WTC11 (cell line): ENCODE measurements at regions not wholly inside any gene's neighbourhood (a gene's known extent, or its start where the extent isn't known, plus 50 kb on each side); places are given as distances from the start of the nearest gene placed in this dataset.

Source experiments
- ATAC-seq: fragments of 200-7000 bp; cut with Tn5 transposase; 2 replicates; pipeline ENCODE4 v1.10.0; 2021; ENCODE audit warnings: mild to moderate bottlenecking, moderate library complexity
- CTCF ChIA-PET: fragments of 300-600 bp; sonication (Branson Sonifier 250); formaldehyde crosslinking; loops from one replicate; lab custom pipeline; 2021; ENCODE audit warnings: antibody characterized with exemption; lab: Charles Lee
- POLR2A ChIA-PET: fragments of 350-600 bp; sonication (Branson Sonifier 250); formaldehyde crosslinking; loops from one replicate; lab custom pipeline; 2021; ENCODE audit warnings: antibody characterized with exemption; lab: Charles Lee
- DNase-seq: peaks from one replicate; pipeline ENCODE4 v3.0.0; 2021; ENCODE audit warnings: low spot score
- H3K27ac Mint-ChIP-seq: 2 replicates; pipeline ENCODE4 v1.8.0; 2021; ENCODE audit warnings: mixed read lengths
- H3K27me3 Mint-ChIP-seq: 2 replicates; pipeline ENCODE4 v1.8.0; 2021; ENCODE audit warnings: low read depth, mild to moderate bottlenecking, moderate library complexity, mixed read lengths
- H3K36me3 Mint-ChIP-seq: 2 replicates; pipeline ENCODE4 v1.8.0; 2021; ENCODE audit warnings: mixed read lengths
- H3K4me1 Mint-ChIP-seq: 2 replicates; pipeline ENCODE4 v1.8.0; 2022; ENCODE audit warnings: mixed read lengths
- H3K4me3 Mint-ChIP-seq: 2 replicates; pipeline ENCODE4 v1.8.0; 2021; ENCODE audit warnings: mild to moderate bottlenecking, moderate library complexity, mixed read lengths
- H3K9me3 Mint-ChIP-seq: 2 replicates; pipeline ENCODE4 v1.8.0; 2021; ENCODE audit warnings: mixed read lengths
- CREM ChIP-seq: sonication (generic); formaldehyde crosslinking; IDR thresholded peaks from 2 replicates; pipeline ENCODE4 v1.8.1; 2022; ENCODE audit warnings: mild to moderate bottlenecking, missing genetic modification reagents, moderate library complexity
- FOXP1 ChIP-seq: sonication (generic); formaldehyde crosslinking; IDR thresholded peaks from 2 replicates; pipeline ENCODE4 v1.8.0; 2022; ENCODE audit warnings: missing genetic modification reagents, mild to moderate bottlenecking, moderate library complexity, borderline replicate concordance
- IRF2 ChIP-seq: sonication (generic); formaldehyde crosslinking; IDR thresholded peaks from 2 replicates; pipeline ENCODE4 v1.8.0; 2022; ENCODE audit warnings: low read depth, missing genetic modification reagents, borderline replicate concordance
- MXD4 ChIP-seq: fragments of 250-450 bp; sonication (Bioruptor Pico); IDR thresholded peaks from 2 replicates; pipeline ENCODE4 v1.8.0; 2021; ENCODE audit warnings: mild to moderate bottlenecking, moderate library complexity, borderline replicate concordance
- NFE2L1 ChIP-seq: sonication (generic); formaldehyde crosslinking; IDR thresholded peaks from 2 replicates; pipeline ENCODE4 v1.8.1; 2023; ENCODE audit warnings: missing genetic modification reagents
- PRRX2 ChIP-seq: fragments of 250-450 bp; sonication (Bioruptor Pico); IDR thresholded peaks from 2 replicates; pipeline ENCODE4 v1.8.0; 2021; ENCODE audit warnings: mild to moderate bottlenecking
- ZNF121 ChIP-seq: sonication (generic); formaldehyde crosslinking; IDR thresholded peaks from 2 replicates; pipeline ENCODE4 v1.8.0; 2023; ENCODE audit warnings: missing genetic modification reagents
- ZNF317 ChIP-seq: sonication (generic); formaldehyde crosslinking; IDR thresholded peaks from 2 replicates; pipeline ENCODE4 v1.8.1; 2023; ENCODE audit warnings: low read depth, mild to moderate bottlenecking, moderate library complexity, missing genetic modification reagents, borderline replicate concordance
- TF ChIP-seq, protein P1 (sequence below): sonication (generic); formaldehyde crosslinking; IDR thresholded peaks from 2 replicates; pipeline ENCODE4 v1.8.1; 2023; ENCODE audit warnings: mild to moderate bottlenecking, missing genetic modification reagents
- TF ChIP-seq, protein P2 (sequence below): sonication (generic); formaldehyde crosslinking; IDR thresholded peaks from 2 replicates; pipeline ENCODE4 v1.8.1; 2023; ENCODE audit warnings: mild to moderate bottlenecking, missing genetic modification reagents
- TF ChIP-seq, protein P3 (sequence below): sonication (generic); formaldehyde crosslinking; conservative IDR thresholded peaks from 2 replicates; pipeline ENCODE4 v1.8.1; 2022; ENCODE audit warnings: mild to moderate bottlenecking, missing genetic modification reagents
- TF ChIP-seq, protein P4 (sequence below): fragments of 250-450 bp; sonication (Bioruptor Pico); IDR thresholded peaks from 2 replicates; pipeline ENCODE4 v1.9.0; 2021; ENCODE audit warnings: mild to moderate bottlenecking, borderline replicate concordance
- TF ChIP-seq, protein P5 (sequence below): sonication (generic); formaldehyde crosslinking; IDR thresholded peaks from 2 replicates; pipeline ENCODE4 v1.8.0; 2022; ENCODE audit warnings: mild to moderate bottlenecking, missing genetic modification reagents
- TF ChIP-seq, protein P6 (sequence below): sonication (generic); formaldehyde crosslinking; IDR thresholded peaks from 2 replicates; pipeline ENCODE4 v1.8.0; 2023; ENCODE audit warnings: mild to moderate bottlenecking, missing genetic modification reagents
- TF ChIP-seq, protein P7 (sequence below): sonication (generic); formaldehyde crosslinking; IDR thresholded peaks from 2 replicates; pipeline ENCODE4 v1.8.0; 2023; ENCODE audit warnings: missing genetic modification reagents, mild to moderate bottlenecking, borderline replicate concordance

DNA sequence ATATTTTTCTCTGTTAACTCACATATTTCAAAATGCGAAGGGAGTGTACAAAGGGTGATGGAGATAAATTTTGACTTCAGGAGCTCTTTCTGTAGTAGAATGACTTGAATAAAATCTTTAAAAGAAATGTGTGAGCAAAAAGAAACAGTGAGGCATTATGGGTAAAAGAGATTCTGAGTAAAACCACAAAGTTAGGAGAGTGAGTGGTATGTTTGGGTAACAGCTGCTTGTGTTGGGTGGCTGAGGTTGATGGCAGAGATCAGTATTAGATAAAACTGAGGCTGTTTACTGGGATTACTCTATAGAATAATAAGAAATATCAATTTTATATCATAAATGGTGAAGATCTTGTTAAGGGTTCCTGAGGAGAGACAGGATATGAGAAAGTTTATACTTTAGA, 434.2 kb upstream of the AMOT start (continued):
- TF ChIP-seq, protein P1, sequence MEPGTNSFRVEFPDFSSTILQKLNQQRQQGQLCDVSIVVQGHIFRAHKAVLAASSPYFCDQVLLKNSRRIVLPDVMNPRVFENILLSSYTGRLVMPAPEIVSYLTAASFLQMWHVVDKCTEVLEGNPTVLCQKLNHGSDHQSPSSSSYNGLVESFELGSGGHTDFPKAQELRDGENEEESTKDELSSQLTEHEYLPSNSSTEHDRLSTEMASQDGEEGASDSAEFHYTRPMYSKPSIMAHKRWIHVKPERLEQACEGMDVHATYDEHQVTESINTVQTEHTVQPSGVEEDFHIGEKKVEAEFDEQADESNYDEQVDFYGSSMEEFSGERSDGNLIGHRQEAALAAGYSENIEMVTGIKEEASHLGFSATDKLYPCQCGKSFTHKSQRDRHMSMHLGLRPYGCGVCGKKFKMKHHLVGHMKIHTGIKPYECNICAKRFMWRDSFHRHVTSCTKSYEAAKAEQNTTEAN (CRISPR knock-in tag), result no peak
- TF ChIP-seq ZNF317, result no peak
- no peak for TF ChIP-seq IRF2
- TF ChIP-seq, protein P2, sequence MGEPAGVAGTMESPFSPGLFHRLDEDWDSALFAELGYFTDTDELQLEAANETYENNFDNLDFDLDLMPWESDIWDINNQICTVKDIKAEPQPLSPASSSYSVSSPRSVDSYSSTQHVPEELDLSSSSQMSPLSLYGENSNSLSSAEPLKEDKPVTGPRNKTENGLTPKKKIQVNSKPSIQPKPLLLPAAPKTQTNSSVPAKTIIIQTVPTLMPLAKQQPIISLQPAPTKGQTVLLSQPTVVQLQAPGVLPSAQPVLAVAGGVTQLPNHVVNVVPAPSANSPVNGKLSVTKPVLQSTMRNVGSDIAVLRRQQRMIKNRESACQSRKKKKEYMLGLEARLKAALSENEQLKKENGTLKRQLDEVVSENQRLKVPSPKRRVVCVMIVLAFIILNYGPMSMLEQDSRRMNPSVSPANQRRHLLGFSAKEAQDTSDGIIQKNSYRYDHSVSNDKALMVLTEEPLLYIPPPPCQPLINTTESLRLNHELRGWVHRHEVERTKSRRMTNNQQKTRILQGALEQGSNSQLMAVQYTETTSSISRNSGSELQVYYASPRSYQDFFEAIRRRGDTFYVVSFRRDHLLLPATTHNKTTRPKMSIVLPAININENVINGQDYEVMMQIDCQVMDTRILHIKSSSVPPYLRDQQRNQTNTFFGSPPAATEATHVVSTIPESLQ (CRISPR knock-in tag), result no peak
- TF ChIP-seq, protein P3, sequence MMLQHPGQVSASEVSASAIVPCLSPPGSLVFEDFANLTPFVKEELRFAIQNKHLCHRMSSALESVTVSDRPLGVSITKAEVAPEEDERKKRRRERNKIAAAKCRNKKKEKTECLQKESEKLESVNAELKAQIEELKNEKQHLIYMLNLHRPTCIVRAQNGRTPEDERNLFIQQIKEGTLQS (CRISPR knock-in tag), result no peak
- TF ChIP-seq, protein P4, sequence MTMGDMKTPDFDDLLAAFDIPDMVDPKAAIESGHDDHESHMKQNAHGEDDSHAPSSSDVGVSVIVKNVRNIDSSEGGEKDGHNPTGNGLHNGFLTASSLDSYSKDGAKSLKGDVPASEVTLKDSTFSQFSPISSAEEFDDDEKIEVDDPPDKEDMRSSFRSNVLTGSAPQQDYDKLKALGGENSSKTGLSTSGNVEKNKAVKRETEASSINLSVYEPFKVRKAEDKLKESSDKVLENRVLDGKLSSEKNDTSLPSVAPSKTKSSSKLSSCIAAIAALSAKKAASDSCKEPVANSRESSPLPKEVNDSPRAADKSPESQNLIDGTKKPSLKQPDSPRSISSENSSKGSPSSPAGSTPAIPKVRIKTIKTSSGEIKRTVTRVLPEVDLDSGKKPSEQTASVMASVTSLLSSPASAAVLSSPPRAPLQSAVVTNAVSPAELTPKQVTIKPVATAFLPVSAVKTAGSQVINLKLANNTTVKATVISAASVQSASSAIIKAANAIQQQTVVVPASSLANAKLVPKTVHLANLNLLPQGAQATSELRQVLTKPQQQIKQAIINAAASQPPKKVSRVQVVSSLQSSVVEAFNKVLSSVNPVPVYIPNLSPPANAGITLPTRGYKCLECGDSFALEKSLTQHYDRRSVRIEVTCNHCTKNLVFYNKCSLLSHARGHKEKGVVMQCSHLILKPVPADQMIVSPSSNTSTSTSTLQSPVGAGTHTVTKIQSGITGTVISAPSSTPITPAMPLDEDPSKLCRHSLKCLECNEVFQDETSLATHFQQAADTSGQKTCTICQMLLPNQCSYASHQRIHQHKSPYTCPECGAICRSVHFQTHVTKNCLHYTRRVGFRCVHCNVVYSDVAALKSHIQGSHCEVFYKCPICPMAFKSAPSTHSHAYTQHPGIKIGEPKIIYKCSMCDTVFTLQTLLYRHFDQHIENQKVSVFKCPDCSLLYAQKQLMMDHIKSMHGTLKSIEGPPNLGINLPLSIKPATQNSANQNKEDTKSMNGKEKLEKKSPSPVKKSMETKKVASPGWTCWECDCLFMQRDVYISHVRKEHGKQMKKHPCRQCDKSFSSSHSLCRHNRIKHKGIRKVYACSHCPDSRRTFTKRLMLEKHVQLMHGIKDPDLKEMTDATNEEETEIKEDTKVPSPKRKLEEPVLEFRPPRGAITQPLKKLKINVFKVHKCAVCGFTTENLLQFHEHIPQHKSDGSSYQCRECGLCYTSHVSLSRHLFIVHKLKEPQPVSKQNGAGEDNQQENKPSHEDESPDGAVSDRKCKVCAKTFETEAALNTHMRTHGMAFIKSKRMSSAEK (CRISPR knock-in tag), result no peak

DNA sequence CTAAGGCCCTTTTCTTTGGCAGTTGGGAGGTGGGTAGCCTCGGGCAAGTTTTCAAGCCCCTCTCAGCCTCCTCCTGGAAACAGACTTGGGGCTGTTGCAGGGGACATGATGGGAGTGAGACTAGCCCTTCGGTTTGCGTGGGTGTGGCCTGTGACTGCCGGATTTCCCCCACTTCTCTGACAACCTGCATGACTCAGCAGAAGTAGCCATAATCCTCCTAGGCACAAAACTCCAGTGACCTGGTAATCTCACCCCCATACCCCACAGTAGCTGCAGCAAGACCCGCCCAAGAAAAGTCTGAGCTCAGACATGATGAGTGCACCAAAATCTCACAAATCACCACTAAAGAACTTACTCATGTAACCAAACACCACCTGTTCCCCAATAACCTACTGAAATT, 433.7 kb upstream of the AMOT start:
- peaks cover 4% of the 10 kb centered on the region; the same call in 1 of the 2 replicates for H3K4me1 Mint-ChIP-seq
- no peaks in the 10 kb centered on the region for H3K27me3 Mint-ChIP-seq
- no peaks in the 10 kb centered on the region for H3K9me3 Mint-ChIP-seq
- CTCF ChIA-PET, result no interaction called here
- ATAC-seq (no peak), DNase-seq (no peak)
- no peak overlapping the region for H3K27ac Mint-ChIP-seq
- POLR2A ChIA-PET, result no interaction called here
- TF ChIP-seq ZNF121 (CRISPR knock-in tag) (no peak), NFE2L1 (CRISPR knock-in tag) (no peak), PRRX2 (CRISPR knock-in tag) (no peak), MXD4 (CRISPR knock-in tag) (no peak), CREM (CRISPR knock-in tag) (no peak), FOXP1 (CRISPR knock-in tag) (no peak)
- TF ChIP-seq, protein P5, sequence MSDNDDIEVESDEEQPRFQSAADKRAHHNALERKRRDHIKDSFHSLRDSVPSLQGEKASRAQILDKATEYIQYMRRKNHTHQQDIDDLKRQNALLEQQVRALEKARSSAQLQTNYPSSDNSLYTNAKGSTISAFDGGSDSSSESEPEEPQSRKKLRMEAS, result no peak
- TF ChIP-seq, protein P6, sequence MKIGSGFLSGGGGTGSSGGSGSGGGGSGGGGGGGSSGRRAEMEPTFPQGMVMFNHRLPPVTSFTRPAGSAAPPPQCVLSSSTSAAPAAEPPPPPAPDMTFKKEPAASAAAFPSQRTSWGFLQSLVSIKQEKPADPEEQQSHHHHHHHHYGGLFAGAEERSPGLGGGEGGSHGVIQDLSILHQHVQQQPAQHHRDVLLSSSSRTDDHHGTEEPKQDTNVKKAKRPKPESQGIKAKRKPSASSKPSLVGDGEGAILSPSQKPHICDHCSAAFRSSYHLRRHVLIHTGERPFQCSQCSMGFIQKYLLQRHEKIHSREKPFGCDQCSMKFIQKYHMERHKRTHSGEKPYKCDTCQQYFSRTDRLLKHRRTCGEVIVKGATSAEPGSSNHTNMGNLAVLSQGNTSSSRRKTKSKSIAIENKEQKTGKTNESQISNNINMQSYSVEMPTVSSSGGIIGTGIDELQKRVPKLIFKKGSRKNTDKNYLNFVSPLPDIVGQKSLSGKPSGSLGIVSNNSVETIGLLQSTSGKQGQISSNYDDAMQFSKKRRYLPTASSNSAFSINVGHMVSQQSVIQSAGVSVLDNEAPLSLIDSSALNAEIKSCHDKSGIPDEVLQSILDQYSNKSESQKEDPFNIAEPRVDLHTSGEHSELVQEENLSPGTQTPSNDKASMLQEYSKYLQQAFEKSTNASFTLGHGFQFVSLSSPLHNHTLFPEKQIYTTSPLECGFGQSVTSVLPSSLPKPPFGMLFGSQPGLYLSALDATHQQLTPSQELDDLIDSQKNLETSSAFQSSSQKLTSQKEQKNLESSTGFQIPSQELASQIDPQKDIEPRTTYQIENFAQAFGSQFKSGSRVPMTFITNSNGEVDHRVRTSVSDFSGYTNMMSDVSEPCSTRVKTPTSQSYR (CRISPR knock-in tag), result no peak
- TF ChIP-seq, protein P7, sequence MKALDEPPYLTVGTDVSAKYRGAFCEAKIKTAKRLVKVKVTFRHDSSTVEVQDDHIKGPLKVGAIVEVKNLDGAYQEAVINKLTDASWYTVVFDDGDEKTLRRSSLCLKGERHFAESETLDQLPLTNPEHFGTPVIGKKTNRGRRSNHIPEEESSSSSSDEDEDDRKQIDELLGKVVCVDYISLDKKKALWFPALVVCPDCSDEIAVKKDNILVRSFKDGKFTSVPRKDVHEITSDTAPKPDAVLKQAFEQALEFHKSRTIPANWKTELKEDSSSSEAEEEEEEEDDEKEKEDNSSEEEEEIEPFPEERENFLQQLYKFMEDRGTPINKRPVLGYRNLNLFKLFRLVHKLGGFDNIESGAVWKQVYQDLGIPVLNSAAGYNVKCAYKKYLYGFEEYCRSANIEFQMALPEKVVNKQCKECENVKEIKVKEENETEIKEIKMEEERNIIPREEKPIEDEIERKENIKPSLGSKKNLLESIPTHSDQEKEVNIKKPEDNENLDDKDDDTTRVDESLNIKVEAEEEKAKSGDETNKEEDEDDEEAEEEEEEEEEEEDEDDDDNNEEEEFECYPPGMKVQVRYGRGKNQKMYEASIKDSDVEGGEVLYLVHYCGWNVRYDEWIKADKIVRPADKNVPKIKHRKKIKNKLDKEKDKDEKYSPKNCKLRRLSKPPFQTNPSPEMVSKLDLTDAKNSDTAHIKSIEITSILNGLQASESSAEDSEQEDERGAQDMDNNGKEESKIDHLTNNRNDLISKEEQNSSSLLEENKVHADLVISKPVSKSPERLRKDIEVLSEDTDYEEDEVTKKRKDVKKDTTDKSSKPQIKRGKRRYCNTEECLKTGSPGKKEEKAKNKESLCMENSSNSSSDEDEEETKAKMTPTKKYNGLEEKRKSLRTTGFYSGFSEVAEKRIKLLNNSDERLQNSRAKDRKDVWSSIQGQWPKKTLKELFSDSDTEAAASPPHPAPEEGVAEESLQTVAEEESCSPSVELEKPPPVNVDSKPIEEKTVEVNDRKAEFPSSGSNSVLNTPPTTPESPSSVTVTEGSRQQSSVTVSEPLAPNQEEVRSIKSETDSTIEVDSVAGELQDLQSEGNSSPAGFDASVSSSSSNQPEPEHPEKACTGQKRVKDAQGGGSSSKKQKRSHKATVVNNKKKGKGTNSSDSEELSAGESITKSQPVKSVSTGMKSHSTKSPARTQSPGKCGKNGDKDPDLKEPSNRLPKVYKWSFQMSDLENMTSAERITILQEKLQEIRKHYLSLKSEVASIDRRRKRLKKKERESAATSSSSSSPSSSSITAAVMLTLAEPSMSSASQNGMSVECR (CRISPR knock-in tag), result no peak
- H3K4me3 Mint-ChIP-seq, result no peak overlapping the region
- H3K36me3 Mint-ChIP-seq, result no peaks in the 10 kb centered on the region
